H1 (cell line): ENCODE measurements at regions not wholly inside any gene's neighbourhood (a gene's known extent, or its start where the extent isn't known, plus 50 kb on each side); places are given as distances from the start of the nearest gene placed in this dataset.

Experiments used
- CTCF ChIA-PET: fragments of 300-600 bp; sonication (Branson Sonifier 250); formaldehyde crosslinking; loops from one replicate; lab custom pipeline; 2021; ENCODE audit not compliant: partially characterized antibody; lab: Charles Lee
- POLR2A ChIA-PET: fragments of 300-600 bp; sonication (Branson Sonifier 250); formaldehyde crosslinking; loops from one replicate; lab custom pipeline; 2021; ENCODE audit warnings: inconsistent platforms; ENCODE audit not compliant: partially characterized antibody; lab: Charles Lee
- DNase-seq, 2 experiments: peaks; one replicate each; pipeline versions ENCODE4 v3.0.0 to v3.0.0-alpha.2; 2010 to 2022; ENCODE audit warnings: low spot score in 2 of 2, low read depth in 1 of 2, mixed read lengths in 1 of 2
- FAIRE-seq: peaks from 2 replicates; lab custom pipeline; 2011; peaks lifted over from hg19 to GRCh38; lab: Jason Lieb, UNC
- H2AFZ ChIP-seq: 2 replicates; pipeline ENCODE4 v1.8.1; 2012; ENCODE audit warnings: low read length, inconsistent platforms
- H2AK5ac ChIP-seq: 2 replicates; pipeline ENCODE4 v1.6.1; 2013; ENCODE audit warnings: low read depth, low read length
- H2BK120ac ChIP-seq: replicated peaks from 2 replicates; pipeline ENCODE3; 2013; ENCODE audit warnings: low read depth, low read length, inconsistent platforms
- H2BK12ac ChIP-seq: 2 replicates; pipeline ENCODE4 v1.6.1; 2013; ENCODE audit warnings: low read depth, low read length
- H2BK15ac ChIP-seq: 2 replicates; pipeline ENCODE4 v1.6.1; 2013; ENCODE audit warnings: low read length
- H2BK20ac ChIP-seq: 2 replicates; pipeline ENCODE4 v1.6.1; 2013; ENCODE audit warnings: low read length
- H2BK5ac ChIP-seq: 2 replicates; pipeline ENCODE4 v1.6.1; 2013; ENCODE audit warnings: low read depth, low read length
- H3K14ac ChIP-seq: 2 replicates; pipeline ENCODE4 v1.6.1; 2013; ENCODE audit warnings: inconsistent platforms; ENCODE audit not compliant: insufficient read length
- H3K18ac ChIP-seq: 2 replicates; pipeline ENCODE4 v1.6.1; 2013; ENCODE audit warnings: low read length; ENCODE audit errors: extremely low read depth
- H3K23ac ChIP-seq: 2 replicates; pipeline ENCODE4 v1.6.1; 2013; ENCODE audit warnings: inconsistent platforms; ENCODE audit not compliant: insufficient read length
- H3K23me2 ChIP-seq: 2 replicates; pipeline ENCODE4 v1.6.1; 2013; ENCODE audit warnings: low read depth, low read length
- H3K27ac ChIP-seq: 2 replicates; pipeline ENCODE4 v1.6.1; 2011; ENCODE audit warnings: low read depth, low read length, inconsistent platforms
- H3K27me3 ChIP-seq, 4 experiments: replicated peaks in 1 of 4; 1 replicate in 1 of 4; 2 replicates in 3 of 4; pipeline versions ENCODE4 v1.6.1 to v1.8.1; 2011 to 2013; ENCODE audit warnings: low read length in 3 of 4, mild to moderate bottlenecking in 3 of 4, inconsistent platforms in 2 of 4, mixed read lengths in 2 of 4, moderate library complexity in 1 of 4; ENCODE audit not compliant: control insufficient read depth in 3 of 4, insufficient read depth in 3 of 4; ENCODE audit errors: extremely low read depth in 1 of 4
- H3K36me3 ChIP-seq, 4 experiments: 2 replicates each; pipeline versions ENCODE4 v1.6.1 to v1.8.1; 2011 to 2013; ENCODE audit warnings: mild to moderate bottlenecking in 4 of 4, low read length in 3 of 4, moderate library complexity in 2 of 4, control low read depth in 1 of 4, inconsistent platforms in 1 of 4; ENCODE audit not compliant: insufficient read depth in 4 of 4, control insufficient read depth in 2 of 4
- H3K4ac ChIP-seq: replicated peaks from 2 replicates; pipeline ENCODE3; 2013; ENCODE audit warnings: low read length, low read depth, mixed read lengths, inconsistent platforms; ENCODE audit not compliant: insufficient read length
- H3K4me1 ChIP-seq, 4 experiments: replicated peaks in 1 of 4; 1 replicate in 1 of 4; 2 replicates in 3 of 4; pipeline versions ENCODE4 v1.6.1 to v1.8.1; 2011 to 2013; ENCODE audit warnings: low read length in 3 of 4, inconsistent platforms in 2 of 4, mixed read lengths in 1 of 4; ENCODE audit not compliant: insufficient read depth in 4 of 4, control insufficient read depth in 3 of 4
- H3K4me2 ChIP-seq, 2 experiments: 2 replicates each; pipeline versions ENCODE4 v1.6.1 to v1.8.1; 2011 to 2013; ENCODE audit warnings: low read depth in 2 of 2, low read length in 2 of 2, control low read depth in 1 of 2, inconsistent platforms in 1 of 2, mild to moderate bottlenecking in 1 of 2; ENCODE audit not compliant: insufficient read depth in 1 of 2
- H3K4me3 ChIP-seq, 4 experiments: fragments of 200-600, 300-600 bp in 1 of 4; sonication (generic), shearing (Covaris generic), sonication (Bioruptor Twin) in 1 of 4; 2 replicates each; pipeline versions ENCODE4 v1.5.1 to v1.8.1; 2011 to 2016; ENCODE audit warnings: low read length in 4 of 4, low read depth in 3 of 4, control low read depth in 2 of 4, inconsistent platforms in 2 of 4, mild to moderate bottlenecking in 2 of 4, mixed read lengths in 1 of 4, moderate library complexity in 1 of 4; ENCODE audit not compliant: insufficient read depth in 2 of 4; ENCODE audit errors: extremely low read depth in 1 of 4
- H3K56ac ChIP-seq: replicated peaks from 2 replicates; pipeline ENCODE3; 2013; ENCODE audit warnings: low read depth, mild to moderate bottlenecking, mixed read lengths, low read length, inconsistent platforms; ENCODE audit not compliant: insufficient read length
- H3K79me1 ChIP-seq: 2 replicates; pipeline ENCODE4 v1.6.1; 2013; ENCODE audit warnings: low read depth, low read length, control low read depth
- H3K79me2 ChIP-seq, 2 experiments: 2 replicates each; pipeline versions ENCODE4 v1.6.1 to v1.8.1; 2012 to 2013; ENCODE audit warnings: low read length in 2 of 2, mild to moderate bottlenecking in 2 of 2, inconsistent platforms in 1 of 2; ENCODE audit not compliant: insufficient read depth in 2 of 2, control insufficient read depth in 1 of 2
- H3K9ac ChIP-seq, 4 experiments: replicated peaks in 1 of 4; 1 replicate in 1 of 4; 2 replicates in 3 of 4; pipeline versions ENCODE4 v1.6.1 to v1.8.1; 2011 to 2013; ENCODE audit warnings: low read depth in 3 of 4, low read length in 3 of 4, control low read depth in 2 of 4, mild to moderate bottlenecking in 2 of 4, moderate library complexity in 2 of 4, inconsistent platforms in 1 of 4; ENCODE audit errors: extremely low read depth in 1 of 4
- H3K9me3 ChIP-seq, 2 experiments: 2 replicates each; pipeline versions ENCODE4 v1.6.1 to v1.8.1; 2012 to 2013; ENCODE audit warnings: mild to moderate bottlenecking in 2 of 2, moderate library complexity in 2 of 2, control low read depth in 1 of 2, inconsistent platforms in 1 of 2, low read depth in 1 of 2, low read length in 1 of 2, mixed read lengths in 1 of 2; ENCODE audit not compliant: insufficient read depth in 2 of 2
- H4K20me1 ChIP-seq, 2 experiments: replicated peaks in 1 of 2; 2 replicates each; pipeline versions ENCODE3 to v1.8.1; 2011 to 2013; ENCODE audit warnings: inconsistent platforms in 2 of 2, low read length in 2 of 2, mild to moderate bottlenecking in 1 of 2; ENCODE audit not compliant: insufficient read depth in 2 of 2, control insufficient read depth in 1 of 2
- H4K5ac ChIP-seq: 2 replicates; pipeline ENCODE4 v1.6.1; 2013; ENCODE audit warnings: low read length, low read depth, mixed read lengths, inconsistent platforms; ENCODE audit not compliant: insufficient read length
- H4K8ac ChIP-seq: 2 replicates; pipeline ENCODE4 v1.8.0; 2013; ENCODE audit warnings: mild to moderate bottlenecking, moderate library complexity, low read length, inconsistent platforms; ENCODE audit not compliant: insufficient read depth; ENCODE audit errors: extremely low read depth
- H4K91ac ChIP-seq: replicated peaks from 2 replicates; pipeline ENCODE3; 2013; ENCODE audit warnings: low read length, mixed read lengths, inconsistent platforms; ENCODE audit not compliant: insufficient read length
- KDM1A ChIP-seq: fragments of 200-600, 300-600 bp; sonication (generic); IDR thresholded peaks from 2 replicates; pipeline ENCODE4 v1.7.1; 2016; ENCODE audit warnings: mild to moderate bottlenecking, low read length, borderline replicate concordance
- TCF12 ChIP-seq: IDR thresholded peaks from 2 replicates; pipeline ENCODE4 v1.6.1; 2011; ENCODE audit warnings: low read depth, mild to moderate bottlenecking, low read length
- YY1 ChIP-seq: IDR thresholded peaks from 2 replicates; pipeline ENCODE4 v1.6.1; 2011; ENCODE audit warnings: low read depth, mild to moderate bottlenecking, low read length
- WGBS, 2 experiments: shearing (Covaris generic) in 1 of 2; methylation state at CpG; one replicate each; pipeline versions ENCODE4 v1.1.6 to v1.1.7; 2013 to 2015; ENCODE audit warnings: low lambda C conversion rate in 2 of 2, mixed read lengths in 2 of 2, inconsistent platforms in 1 of 2, low coverage in 1 of 2, missing lambda C conversion rate in 1 of 2; ENCODE audit not compliant: insufficient replicate concordance in 2 of 2, insufficient coverage in 1 of 2, insufficient read length in 1 of 2; ENCODE audit errors: extremely low coverage in 1 of 2, missing lambda C conversion rate in 1 of 2; 5-methylcytosine and 5-hydroxymethylcytosine counted together

- no peak overlapping the region for H2AFZ ChIP-seq
- H2BK120ac ChIP-seq = peak overlapping the region; percentile 24
- no peak overlapping the region; the same call in 1 of the 2 replicates for H2BK15ac ChIP-seq
- FAIRE-seq (no peak), DNase-seq (no peak)
- CTCF ChIA-PET = no interaction called here
- WGBS, 2 experiments = 94% methylated on average over 3 of the region's 3 CpGs; no CpG with 5 or more reads in 1 of the 2 experiments
- H3K4ac ChIP-seq = no peak overlapping the region
- H3K4me2 ChIP-seq = no peak overlapping the region
- no peak overlapping the region for H3K56ac ChIP-seq
- H3K18ac ChIP-seq = no peak overlapping the region
- no peak overlapping the region for H3K4me3 ChIP-seq
- no peaks in the 10 kb centered on the region for H3K79me2 ChIP-seq
- H3K14ac ChIP-seq = no peak overlapping the region
- no peak overlapping the region for H3K9ac ChIP-seq
- POLR2A ChIA-PET = no interaction called here
- no peak overlapping the region for H3K27ac ChIP-seq
- 0 out of 2 replicates have a peak overlapping the region, but pooled peaks have one; percentile 89 for H2BK20ac ChIP-seq
- H2BK5ac ChIP-seq = no peak overlapping the region; the same call in 1 of the 2 replicates
- no peak overlapping the region for H4K8ac ChIP-seq
- H4K91ac ChIP-seq = no peak overlapping the region
- H4K5ac ChIP-seq = no peak overlapping the region
- H2AK5ac ChIP-seq = no peak overlapping the region
- no peaks in the 10 kb centered on the region; the same call in 1 of the 2 replicates for H3K23me2 ChIP-seq
- H3K36me3 ChIP-seq = no peaks in the 10 kb centered on the region
- peaks cover 0 to 18% (median 10%) of the 10 kb centered on the region in 4 experiments; a peak in 4 of 7 replicates for H3K4me1 ChIP-seq
- H4K20me1 ChIP-seq = no peaks in the 10 kb centered on the region
- no peaks in the 10 kb centered on the region for H3K9me3 ChIP-seq
- H3K79me1 ChIP-seq = no peaks in the 10 kb centered on the region
- peak overlapping the region; percentile 11; the same call in 1 of the 2 replicates for H2BK12ac ChIP-seq
- H3K27me3 ChIP-seq = no peaks in the 10 kb centered on the region
- no peak overlapping the region for H3K23ac ChIP-seq
- no peak for TF ChIP-seq KDM1A
- TF ChIP-seq YY1 = no peak
- no peak for TF ChIP-seq TCF12
Measured at GRCh38 chr6:4506223-4506622, 270.0 kb upstream of the CDYL start.
